ENCODE measurements at regions not wholly inside any gene's neighbourhood (a gene's known extent, or its start where the extent isn't known, plus 50 kb on each side); places are given as distances from the start of the nearest gene placed in this dataset.

- H3K4me3 ChIP-seq: no peak overlapping the region
- H3K27ac ChIP-seq: no peak overlapping the region
- in situ Hi-C loops (cut with MboI; ENCODE audit: low pct_unique_long_range_greater_than_20kb in 2 of 9, low sequenced_read_pairs in 9 of 9, unreplicated experiment in 9 of 9): no loop called here
- no peak for ATAC-seq (replicated peaks in 6 of 8)
- no peaks in the 10 kb centered on the region for H3K4me1 ChIP-seq (replicated peaks in 1 of 2)
These were observed 366.0 kb downstream of the HTR1A start for GRCh38 chr5:63596254-63596653.

- in situ Hi-C loops (cut with MboI; ENCODE audit: low pct_unique_long_range_greater_than_20kb in 2 of 9, low sequenced_read_pairs in 9 of 9, unreplicated experiment in 9 of 9): no loop called here
- H3K27ac ChIP-seq: no peak overlapping the region
- ATAC-seq (replicated peaks in 6 of 8): peak in 3 of 8 experiments; percentile 92 to 97 (median 95)
- H3K4me3 ChIP-seq: no peak overlapping the region
- no peaks in the 10 kb centered on the region for H3K4me1 ChIP-seq (replicated peaks in 1 of 2)
These were observed 388.9 kb downstream of the HTR1A start for GRCh38 chr5:63573380-63573779.

- H3K4me1 ChIP-seq (replicated peaks in 1 of 2): no peaks in the 10 kb centered on the region
- WGBS, 10 experiments: 0 to 100% (median 52%) methylated on average over 1 of the region's 1 CpG; no CpG with 5 or more reads in 2 of the 10 experiments
- no peak overlapping the region for H3K27ac ChIP-seq
- peak in 2 of 8 experiments; percentile 24 to 59 for ATAC-seq (replicated peaks in 6 of 8)
- in situ Hi-C loops (cut with MboI; ENCODE audit: low pct_unique_long_range_greater_than_20kb in 2 of 9, low sequenced_read_pairs in 9 of 9, unreplicated experiment in 9 of 9): no loop called here
- H3K4me3 ChIP-seq: no peak overlapping the region
These were observed 389.5 kb downstream of the HTR1A start for GRCh38 chr5:63572740-63573139.

GRCh38 chr5:63570752-63571151 is 391.5 kb downstream of the HTR1A start:
- Histone ChIP-seq H3K27ac (no peak overlapping the region), H3K4me3 (no peak overlapping the region), H3K4me1 (replicated peaks in 1 of 2) (no peaks in the 10 kb centered on the region)
- in situ Hi-C loops (cut with MboI; ENCODE audit: low pct_unique_long_range_greater_than_20kb in 2 of 9, low sequenced_read_pairs in 9 of 9, unreplicated experiment in 9 of 9): no loop called here
- no peak for ATAC-seq (replicated peaks in 6 of 8)
- 5 to 97% (median 90%) methylated on average over 2 to 12 of the region's 12 CpGs; no CpG with 5 or more reads in 3 of the 10 experiments for WGBS, 10 experiments

- H3K4me1 ChIP-seq (replicated peaks in 1 of 2): no peaks in the 10 kb centered on the region
- in situ Hi-C loops (cut with MboI; ENCODE audit: low pct_unique_long_range_greater_than_20kb in 2 of 9, low sequenced_read_pairs in 9 of 9, unreplicated experiment in 9 of 9): no loop called here
- WGBS, 10 experiments: 0 to 100% (median 62%) methylated on average over 1 to 2 of the region's 3 CpGs; no CpG with 5 or more reads in 3 of the 10 experiments
- no peak overlapping the region for H3K27ac ChIP-seq
- H3K4me3 ChIP-seq: no peak overlapping the region
- no peak for ATAC-seq (replicated peaks in 6 of 8)
These were observed 397.5 kb downstream of the HTR1A start for GRCh38 chr5:63564789-63565188.

- in situ Hi-C loops (cut with MboI; ENCODE audit: low pct_unique_long_range_greater_than_20kb in 2 of 9, low sequenced_read_pairs in 9 of 9, unreplicated experiment in 9 of 9): no loop called here
- 34 to 92% (median 77%) methylated on average over 2 to 17 of the region's 20 CpGs for WGBS, 10 experiments
- Histone ChIP-seq H3K4me3 (no peak overlapping the region), H3K27ac (no peak overlapping the region), H3K4me1 (replicated peaks in 1 of 2) (no peaks in the 10 kb centered on the region)
- ATAC-seq (replicated peaks in 6 of 8): no peak
These were observed 399.0 kb downstream of the HTR1A start for GRCh38 chr5:63563008-63563917.

GRCh38 chr5:63555874-63556273 is 406.4 kb downstream of the HTR1A start:
- H3K4me3 ChIP-seq: no peak overlapping the region
- in situ Hi-C loops (cut with MboI; ENCODE audit: low pct_unique_long_range_greater_than_20kb in 2 of 9, low sequenced_read_pairs in 9 of 9, unreplicated experiment in 9 of 9): no loop called here
- ATAC-seq (replicated peaks in 6 of 8): peak in 1 of 8 experiments; percentile 25
- H3K4me1 ChIP-seq (replicated peaks in 1 of 2): no peaks in the 10 kb centered on the region
- H3K27ac ChIP-seq: no peak overlapping the region
- 0 to 88% (median 63%) methylated on average over 2 to 4 of the region's 4 CpGs; no CpG with 5 or more reads in 4 of the 10 experiments for WGBS, 10 experiments

- peak in 1 of 8 experiments; percentile 8 for ATAC-seq (replicated peaks in 6 of 8)
- WGBS, 10 experiments: 33 to 83% (median 46%) methylated on average over 1 to 2 of the region's 3 CpGs; no CpG with 5 or more reads in 6 of the 10 experiments
- in situ Hi-C loops (cut with MboI; ENCODE audit: low pct_unique_long_range_greater_than_20kb in 2 of 9, low sequenced_read_pairs in 9 of 9, unreplicated experiment in 9 of 9): no loop called here
- no peak overlapping the region for H3K4me3 ChIP-seq
- no peaks in the 10 kb centered on the region for H3K4me1 ChIP-seq (replicated peaks in 1 of 2)
- H3K27ac ChIP-seq: no peak overlapping the region
These were observed 408.1 kb downstream of the HTR1A start for GRCh38 chr5:63554191-63554590.

- no peak overlapping the region for H3K4me3 ChIP-seq
- WGBS, 10 experiments: 0 to 100% (median 83%) methylated on average over 1 of the region's 1 CpG; no CpG with 5 or more reads in 1 of the 10 experiments
- in situ Hi-C loops (cut with MboI; ENCODE audit: low pct_unique_long_range_greater_than_20kb in 2 of 9, low sequenced_read_pairs in 9 of 9, unreplicated experiment in 9 of 9): no loop called here
- H3K27ac ChIP-seq: no peak overlapping the region
- H3K4me1 ChIP-seq (replicated peaks in 1 of 2): no peaks in the 10 kb centered on the region
- peak in 3 of 8 experiments; percentile 34 to 82 (median 58) for ATAC-seq (replicated peaks in 6 of 8)
These were observed 409.2 kb downstream of the HTR1A start for GRCh38 chr5:63553073-63553472.

GRCh38 chr5:63535840-63536602 is 426.2 kb downstream of the HTR1A start:
- Histone ChIP-seq H3K4me3 (no peak overlapping the region), H3K4me1 (replicated peaks in 1 of 2) (no peaks in the 10 kb centered on the region), H3K27ac (no peak overlapping the region)
- ATAC-seq (replicated peaks in 6 of 8): no peak
- in situ Hi-C loops (cut with MboI; ENCODE audit: low pct_unique_long_range_greater_than_20kb in 2 of 9, low sequenced_read_pairs in 9 of 9, unreplicated experiment in 9 of 9): no loop called here

- no peak overlapping the region for H3K27ac ChIP-seq
- no peak for ATAC-seq (replicated peaks in 6 of 8)
- in situ Hi-C loops (cut with MboI; ENCODE audit: low pct_unique_long_range_greater_than_20kb in 2 of 9, low sequenced_read_pairs in 9 of 9, unreplicated experiment in 9 of 9): no loop called here
- 0 to 100% (median 53%) methylated on average over 1 of the region's 1 CpG; no CpG with 5 or more reads in 2 of the 10 experiments for WGBS, 10 experiments
- H3K4me3 ChIP-seq: no peak overlapping the region
- no peaks in the 10 kb centered on the region for H3K4me1 ChIP-seq (replicated peaks in 1 of 2)
These were observed 438.0 kb downstream of the HTR1A start for GRCh38 chr5:63524281-63524680.

- in situ Hi-C loops (cut with MboI; ENCODE audit: low pct_unique_long_range_greater_than_20kb in 2 of 9, low sequenced_read_pairs in 9 of 9, unreplicated experiment in 9 of 9): no loop called here
- Histone ChIP-seq H3K4me3 (no peak overlapping the region), H3K27ac (no peak overlapping the region), H3K4me1 (replicated peaks in 1 of 2) (no peaks in the 10 kb centered on the region)
- no peak for ATAC-seq (replicated peaks in 6 of 8)
These were observed 446.2 kb downstream of the HTR1A start for GRCh38 chr5:63516006-63516405.

GRCh38 chr5:63500242-63500641 is 462.0 kb downstream of the HTR1A start:
- H3K27ac ChIP-seq: no peak overlapping the region
- 5 to 87% (median 75%) methylated on average over 2 to 3 of the region's 3 CpGs for WGBS, 10 experiments
- H3K4me1 ChIP-seq (replicated peaks in 1 of 2): no peaks in the 10 kb centered on the region
- ATAC-seq (replicated peaks in 6 of 8): peak in 1 of 8 experiments; percentile 22
- in situ Hi-C loops (cut with MboI; ENCODE audit: low pct_unique_long_range_greater_than_20kb in 2 of 9, low sequenced_read_pairs in 9 of 9, unreplicated experiment in 9 of 9): no loop called here
- H3K4me3 ChIP-seq: no peak overlapping the region
